Lower leg skin (tissue), 3 donors: ENCODE measurements at regions not wholly inside any gene's neighbourhood (a gene's known extent, or its start where the extent isn't known, plus 50 kb on each side); places are given as distances from the start of the nearest gene placed in this dataset.

Experiments
- CTCF ChIP-seq, 3 donors: fragments of 450-650 bp; IDR thresholded peaks; one replicate each; pipeline ENCODE4 v1.5.1; 2016; ENCODE audit warnings: antibody characterized with exemption in 3 of 3, mild to moderate bottlenecking in 3 of 3, moderate library complexity in 2 of 3
- POLR2A ChIP-seq, 2 donors: fragments of 450-650 bp; IDR thresholded peaks; one replicate each; pipeline ENCODE4 v1.6.1; 2016 to 2017; ENCODE audit warnings: antibody characterized with exemption in 2 of 2, mild to moderate bottlenecking in 1 of 2, moderate library complexity in 1 of 2

GRCh38 chr20:58044931-58045555 lies 183.4 kb downstream of the ANKRD60 start:
- TF ChIP-seq CTCF (IDR thresholded peaks at IDR 0.05): no peak
- TF ChIP-seq POLR2A (IDR thresholded peaks at IDR 0.05): no peak
